HCT116 (cell line): ENCODE measurements at regions not wholly inside any gene's neighbourhood (a gene's known extent, or its start where the extent isn't known, plus 50 kb on each side); places are given as distances from the start of the nearest gene placed in this dataset.
"Not testable (repeated sequence)": the region's sequence is repeated elsewhere in the genome, so short reads cannot be mapped to it uniquely, and the experiment has no call there.

Experiments
- ATAC-seq: fragments of 200-7000 bp; cut with Tn5 transposase; 2 replicates; pipeline ENCODE4 v1.9.1; 2020; ENCODE audit warnings: mild to moderate bottlenecking, moderate library complexity
- BruUV-seq: library from RNA; stranded (reverse); fragments of 400-500 nt; replicated peaks from 2 replicates; lab custom pipeline; 2021; lab: Mats Ljungman, UMichigan
- CTCF ChIA-PET: fragments of 300-600 bp; sonication (Branson Sonifier 250); formaldehyde crosslinking; loops from one replicate; lab custom pipeline; 2021; ENCODE audit warnings: antibody characterized with exemption; lab: Charles Lee
- POLR2A ChIA-PET: fragments of 300-600, 350-600 bp; sonication (Branson Sonifier 250); formaldehyde crosslinking; loops from one replicate; lab custom pipeline; 2021; ENCODE audit warnings: antibody characterized with exemption; lab: Charles Lee
- RAD21 ChIA-PET, 2 experiments: fragments of 300-600 bp; sonication (Branson Sonifier 250); formaldehyde crosslinking; loops; one replicate each; lab custom pipeline; 2023; ENCODE audit warnings: low total read pairs in 2 of 2; ENCODE audit not compliant: uncharacterized antibody in 2 of 2, unreplicated experiment in 2 of 2, low non-redundant PET in 1 of 2; lab: Charles Lee
- DNase-seq: peaks from one replicate; pipeline ENCODE4 v3.0.0-alpha.2; 2010; ENCODE audit warnings: low read depth, low spot score
- H2AFZ ChIP-seq: fragments of 200-600 bp; shearing (Covaris generic), sonication (generic); 2 replicates; pipeline ENCODE4 v1.6.1; 2017; ENCODE audit warnings: low read depth, mixed run types, mixed read lengths, antibody characterized with exemption, low read length; ENCODE audit not compliant: poor library complexity, severe bottlenecking
- H3K27ac ChIP-seq: 2 replicates; pipeline ENCODE4 v1.5.1; 2012; ENCODE audit warnings: low read depth, low read length
- H3K27me3 ChIP-seq: fragments of 200-600 bp; sonication (generic); 2 replicates; pipeline ENCODE4 v1.6.1; 2016; ENCODE audit warnings: mixed run types, low read length, mixed read lengths; ENCODE audit not compliant: insufficient read depth
- H3K36me3 ChIP-seq, 2 experiments: fragments of 200-500 bp in 1 of 2; fragments of 200-600 bp in 1 of 2; sonication (Bioruptor generic) in 1 of 2; sonication (generic) in 1 of 2; 2 replicates each; pipeline versions ENCODE4 v1.5.1 to v1.6.1; 2014 to 2016; ENCODE audit warnings: low read length in 2 of 2, inconsistent platforms in 1 of 2, mixed read lengths in 1 of 2, mixed run types in 1 of 2; ENCODE audit not compliant: insufficient read depth in 2 of 2, control insufficient read depth in 1 of 2
- H3K4me1 ChIP-seq, 2 experiments: fragments of 200-600 bp in 1 of 2; sonication (generic) in 1 of 2; 2 replicates each; pipeline versions ENCODE4 v1.5.1 to v1.6.1; 2012 to 2017; ENCODE audit warnings: low read length in 2 of 2, inconsistent platforms in 1 of 2, mild to moderate bottlenecking in 1 of 2, mixed read lengths in 1 of 2, mixed run types in 1 of 2, moderate library complexity in 1 of 2; ENCODE audit not compliant: insufficient read depth in 2 of 2, control insufficient read depth in 1 of 2
- H3K4me2 ChIP-seq: fragments of 200-600 bp; sonication (generic); 2 replicates; pipeline ENCODE4 v1.6.1; 2017; ENCODE audit warnings: mixed run types, low read length, mixed read lengths
- H3K4me3 ChIP-seq, 2 experiments: fragments of 200-600 bp in 1 of 2; sonication (generic) in 1 of 2; replicated peaks in 1 of 2; 2 replicates each; pipeline ENCODE4 v1.5.1; 2011 to 2016; ENCODE audit warnings: low read length in 2 of 2, control low read depth in 1 of 2, low read depth in 1 of 2, mild to moderate bottlenecking in 1 of 2, mixed read lengths in 1 of 2, mixed run types in 1 of 2
- H3K79me2 ChIP-seq: fragments of 200-600 bp; sonication (generic); 2 replicates; pipeline ENCODE4 v1.6.1; 2017; ENCODE audit warnings: mild to moderate bottlenecking, mixed run types, low read length, moderate library complexity, mixed read lengths; ENCODE audit not compliant: insufficient read depth
- H3K9ac ChIP-seq: fragments of 200-600 bp; sonication (generic); 2 replicates; pipeline ENCODE4 v1.6.1; 2016; ENCODE audit warnings: low read length, mixed read lengths
- H3K9me2 ChIP-seq: fragments of 200-600 bp; sonication (generic), shearing (Covaris generic); 2 replicates; pipeline ENCODE4 v1.6.1; 2017; ENCODE audit warnings: mixed run types, mild to moderate bottlenecking, moderate library complexity; ENCODE audit not compliant: insufficient read depth
- H3K9me3 ChIP-seq, 2 experiments: fragments of 200-500 bp in 1 of 2; fragments of 200-600 bp in 1 of 2; sonication (Bioruptor generic) in 1 of 2; sonication (generic) in 1 of 2; 2 replicates each; pipeline ENCODE4 v1.6.1; 2014 to 2017; ENCODE audit warnings: low read length in 2 of 2, mixed read lengths in 2 of 2, inconsistent platforms in 1 of 2, low read depth in 1 of 2, mild to moderate bottlenecking in 1 of 2, mixed run types in 1 of 2, moderate library complexity in 1 of 2; ENCODE audit not compliant: control insufficient read depth in 1 of 2, insufficient read depth in 1 of 2
- H4K20me1 ChIP-seq: fragments of 200-600 bp; sonication (generic), shearing (Covaris generic); 2 replicates; pipeline ENCODE4 v1.6.1; 2017; ENCODE audit warnings: mixed run types, mild to moderate bottlenecking, moderate library complexity; ENCODE audit not compliant: insufficient read depth
- CBX3 ChIP-seq: IDR thresholded peaks from 2 replicates; pipeline ENCODE4 v1.6.1; 2012; ENCODE audit warnings: low read depth
- EZH2phosphoT487 ChIP-seq: fragments of 200-600 bp; IDR thresholded peaks from 2 replicates; pipeline ENCODE4 v1.6.1; 2018; ENCODE audit warnings: antibody characterized with exemption, borderline replicate concordance
- RAD21 ChIP-seq: IDR thresholded peaks from 2 replicates; pipeline ENCODE4 v1.6.1; 2012; ENCODE audit warnings: low read depth, mild to moderate bottlenecking
- SP1 ChIP-seq: IDR thresholded peaks from 2 replicates; pipeline ENCODE4 v1.6.1; 2012; ENCODE audit warnings: low read depth
- ZFX ChIP-seq: fragments of 450-650 bp; IDR thresholded peaks from 2 replicates; pipeline ENCODE4 v1.6.1; 2017
- intact Hi-C: fragments of 100-400 bp; cut with micrococcal nuclease; formaldehyde crosslinking; loops from 2 replicates; pipeline ENCODE4 v1.10.0; 2022
- TF ChIP-seq, protein P1 (sequence below): IDR thresholded peaks from 2 replicates; pipeline ENCODE4 v1.6.1; 2012; ENCODE audit warnings: low read depth
- TF ChIP-seq, protein P2 (sequence below), 3 experiments: fragments of 200-600 bp in 1 of 3; sonication (generic) in 1 of 3; IDR thresholded peaks in 2 of 3; conservative IDR thresholded peaks in 1 of 3; 2 replicates each; pipeline ENCODE4 v1.5.1; 2012 to 2017; ENCODE audit warnings: low read depth in 2 of 3, low read length in 2 of 3, antibody characterized with exemption in 1 of 3, borderline replicate concordance in 1 of 3, control low read depth in 1 of 3, mild to moderate bottlenecking in 1 of 3, mixed read lengths in 1 of 3, mixed run types in 1 of 3, moderate library complexity in 1 of 3; ENCODE audit not compliant: insufficient read depth in 1 of 3
- TF ChIP-seq, protein P3 (sequence below): IDR thresholded peaks from 2 replicates; pipeline ENCODE4 v1.6.1; 2012

DNA sequence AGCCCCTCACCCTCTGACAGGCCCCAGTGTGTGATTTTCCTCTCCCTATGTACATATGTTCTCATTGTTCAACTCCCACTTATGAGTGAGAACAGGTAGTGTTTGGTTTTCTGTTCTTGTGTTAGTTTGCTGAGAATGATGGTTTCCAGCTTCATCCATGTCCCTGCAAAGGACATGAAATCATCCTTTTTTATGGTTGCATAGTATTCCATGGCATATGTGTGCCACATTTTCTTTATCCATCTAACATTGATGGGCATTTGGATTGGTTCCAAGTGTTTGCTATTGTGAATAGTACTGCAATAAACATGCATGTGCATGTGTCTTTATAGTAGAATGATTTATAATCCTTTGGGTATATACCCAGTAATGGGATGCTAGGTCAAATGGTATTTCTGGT, 223.7 kb upstream of the VLDLR start:
- POLR2A ChIA-PET, BruUV-seq, CTCF ChIA-PET, H3K27ac ChIP-seq, DNase-seq, ATAC-seq, H3K4me1 ChIP-seq, H3K9me3 ChIP-seq, H3K79me2 ChIP-seq, H2AFZ ChIP-seq, H3K4me2 ChIP-seq, intact Hi-C loops, H4K20me1 ChIP-seq, H3K9me2 ChIP-seq, RAD21 ChIA-PET, H3K36me3 ChIP-seq, H3K9ac ChIP-seq, H3K27me3 ChIP-seq, H3K4me3 ChIP-seq: not testable (repeated sequence)

DNA sequence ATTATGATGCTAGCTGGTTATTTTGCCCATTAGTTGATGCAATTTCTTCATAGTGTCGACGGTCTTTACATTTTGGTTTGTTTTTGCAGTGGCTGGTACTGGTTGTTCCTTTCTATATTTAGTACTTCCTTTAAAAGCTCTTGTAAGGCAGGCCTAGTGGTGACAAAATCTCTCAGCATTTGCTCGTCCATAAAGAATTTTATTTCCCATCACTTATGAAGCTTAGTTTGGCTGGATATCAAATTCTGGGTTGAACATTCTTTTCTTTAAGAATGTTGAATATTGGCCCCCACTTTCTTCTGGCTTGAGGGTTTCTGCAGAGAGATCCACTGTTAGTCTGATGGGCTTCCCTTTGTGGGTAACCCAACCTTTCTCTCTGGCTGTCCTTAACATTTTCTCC, 219.8 kb upstream of the VLDLR start:
- H4K20me1 ChIP-seq, CTCF ChIA-PET: not testable (repeated sequence)

DNA sequence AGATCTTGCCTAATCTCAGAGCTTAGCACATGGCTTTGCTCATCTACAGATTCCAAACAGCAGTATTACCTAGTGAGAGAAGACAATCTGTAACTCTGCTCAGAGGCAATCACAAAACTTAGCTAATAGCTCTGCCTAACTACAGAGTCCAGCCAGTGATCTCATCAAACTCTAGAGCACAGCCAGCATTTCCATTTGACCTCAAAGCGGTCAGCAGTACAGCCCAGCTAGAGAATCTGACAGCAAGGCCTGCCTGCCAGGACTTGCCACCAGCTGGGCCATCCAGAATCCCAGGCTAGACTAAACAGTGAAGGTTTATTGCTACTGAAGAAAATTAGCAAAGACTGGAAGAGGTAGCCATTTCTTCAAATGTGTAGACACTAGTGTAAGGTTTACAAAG, 217.9 kb upstream of the VLDLR start:
- no peaks in the 10 kb centered on the region for H3K27me3 ChIP-seq
- no peaks in the 10 kb centered on the region for H4K20me1 ChIP-seq
- no peaks in the 10 kb centered on the region for H3K9me2 ChIP-seq
- no peak overlapping the region for H3K4me3 ChIP-seq
- no peak overlapping the region for H3K27ac ChIP-seq
- H3K79me2 ChIP-seq = no peaks in the 10 kb centered on the region
- H3K36me3 ChIP-seq = no peaks in the 10 kb centered on the region
- no TSS peak for BruUV-seq
- intact Hi-C loops = no loop called here
- ChIA-PET POLR2A (no interaction called here), RAD21 (no interaction called here), CTCF (no interaction called here)
- no peak for ATAC-seq
- H3K9ac ChIP-seq = no peak overlapping the region
- no peak overlapping the region for H3K4me2 ChIP-seq
- H3K9me3 ChIP-seq = no peaks in the 10 kb centered on the region
- no peaks in the 10 kb centered on the region for H3K4me1 ChIP-seq
- no peak for DNase-seq
- H2AFZ ChIP-seq = no peak overlapping the region
- TF ChIP-seq, protein P1, sequence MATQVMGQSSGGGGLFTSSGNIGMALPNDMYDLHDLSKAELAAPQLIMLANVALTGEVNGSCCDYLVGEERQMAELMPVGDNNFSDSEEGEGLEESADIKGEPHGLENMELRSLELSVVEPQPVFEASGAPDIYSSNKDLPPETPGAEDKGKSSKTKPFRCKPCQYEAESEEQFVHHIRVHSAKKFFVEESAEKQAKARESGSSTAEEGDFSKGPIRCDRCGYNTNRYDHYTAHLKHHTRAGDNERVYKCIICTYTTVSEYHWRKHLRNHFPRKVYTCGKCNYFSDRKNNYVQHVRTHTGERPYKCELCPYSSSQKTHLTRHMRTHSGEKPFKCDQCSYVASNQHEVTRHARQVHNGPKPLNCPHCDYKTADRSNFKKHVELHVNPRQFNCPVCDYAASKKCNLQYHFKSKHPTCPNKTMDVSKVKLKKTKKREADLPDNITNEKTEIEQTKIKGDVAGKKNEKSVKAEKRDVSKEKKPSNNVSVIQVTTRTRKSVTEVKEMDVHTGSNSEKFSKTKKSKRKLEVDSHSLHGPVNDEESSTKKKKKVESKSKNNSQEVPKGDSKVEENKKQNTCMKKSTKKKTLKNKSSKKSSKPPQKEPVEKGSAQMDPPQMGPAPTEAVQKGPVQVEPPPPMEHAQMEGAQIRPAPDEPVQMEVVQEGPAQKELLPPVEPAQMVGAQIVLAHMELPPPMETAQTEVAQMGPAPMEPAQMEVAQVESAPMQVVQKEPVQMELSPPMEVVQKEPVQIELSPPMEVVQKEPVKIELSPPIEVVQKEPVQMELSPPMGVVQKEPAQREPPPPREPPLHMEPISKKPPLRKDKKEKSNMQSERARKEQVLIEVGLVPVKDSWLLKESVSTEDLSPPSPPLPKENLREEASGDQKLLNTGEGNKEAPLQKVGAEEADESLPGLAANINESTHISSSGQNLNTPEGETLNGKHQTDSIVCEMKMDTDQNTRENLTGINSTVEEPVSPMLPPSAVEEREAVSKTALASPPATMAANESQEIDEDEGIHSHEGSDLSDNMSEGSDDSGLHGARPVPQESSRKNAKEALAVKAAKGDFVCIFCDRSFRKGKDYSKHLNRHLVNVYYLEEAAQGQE = no peak
- TF ChIP-seq RAD21 = no peak
- TF ChIP-seq, protein P2, sequence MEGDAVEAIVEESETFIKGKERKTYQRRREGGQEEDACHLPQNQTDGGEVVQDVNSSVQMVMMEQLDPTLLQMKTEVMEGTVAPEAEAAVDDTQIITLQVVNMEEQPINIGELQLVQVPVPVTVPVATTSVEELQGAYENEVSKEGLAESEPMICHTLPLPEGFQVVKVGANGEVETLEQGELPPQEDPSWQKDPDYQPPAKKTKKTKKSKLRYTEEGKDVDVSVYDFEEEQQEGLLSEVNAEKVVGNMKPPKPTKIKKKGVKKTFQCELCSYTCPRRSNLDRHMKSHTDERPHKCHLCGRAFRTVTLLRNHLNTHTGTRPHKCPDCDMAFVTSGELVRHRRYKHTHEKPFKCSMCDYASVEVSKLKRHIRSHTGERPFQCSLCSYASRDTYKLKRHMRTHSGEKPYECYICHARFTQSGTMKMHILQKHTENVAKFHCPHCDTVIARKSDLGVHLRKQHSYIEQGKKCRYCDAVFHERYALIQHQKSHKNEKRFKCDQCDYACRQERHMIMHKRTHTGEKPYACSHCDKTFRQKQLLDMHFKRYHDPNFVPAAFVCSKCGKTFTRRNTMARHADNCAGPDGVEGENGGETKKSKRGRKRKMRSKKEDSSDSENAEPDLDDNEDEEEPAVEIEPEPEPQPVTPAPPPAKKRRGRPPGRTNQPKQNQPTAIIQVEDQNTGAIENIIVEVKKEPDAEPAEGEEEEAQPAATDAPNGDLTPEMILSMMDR (IDR thresholded peaks at IDR 0.05 in 2 of 3, conservative IDR thresholded peaks at IDR 0.05 in 1 of 3; ENCODE audit: borderline replicate concordance in 1 of 3, insufficient read depth in 1 of 3, low read depth in 2 of 3, low read length in 2 of 3) = no peak
- no peak for TF ChIP-seq SP1
- no peak for TF ChIP-seq ZFX
- TF ChIP-seq EZH2phosphoT487 = no peak
- TF ChIP-seq, protein P3, sequence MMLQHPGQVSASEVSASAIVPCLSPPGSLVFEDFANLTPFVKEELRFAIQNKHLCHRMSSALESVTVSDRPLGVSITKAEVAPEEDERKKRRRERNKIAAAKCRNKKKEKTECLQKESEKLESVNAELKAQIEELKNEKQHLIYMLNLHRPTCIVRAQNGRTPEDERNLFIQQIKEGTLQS = no peak
- TF ChIP-seq CBX3 = no peak

More for the DNA sequence above, 219.8 kb upstream of the VLDLR start:
- intact Hi-C loops, POLR2A ChIA-PET, BruUV-seq, H3K4me1 ChIP-seq, H3K36me3 ChIP-seq, H2AFZ ChIP-seq, H3K27me3 ChIP-seq, H3K9me3 ChIP-seq, H3K9me2 ChIP-seq, RAD21 ChIA-PET, H3K4me2 ChIP-seq, H3K27ac ChIP-seq, ATAC-seq, H3K79me2 ChIP-seq, H3K9ac ChIP-seq, H3K4me3 ChIP-seq, DNase-seq: not testable (repeated sequence)
